AG04450 (cell line): ENCODE measurements at regions not wholly inside any gene's neighbourhood (a gene's known extent, or its start where the extent isn't known, plus 50 kb on each side); places are given as distances from the start of the nearest gene placed in this dataset.

Experiments used
- CTCF ChIA-PET: fragments of 300-600, 350-600 bp; formaldehyde crosslinking; extraction: SDS; loops from one replicate; lab custom pipeline; 2022; ENCODE audit warnings: antibody characterized with exemption, inconsistent platforms; lab: Charles Lee
- POLR2A ChIA-PET: fragments of 350-600 bp; formaldehyde crosslinking; extraction: SDS; loops from one replicate; lab custom pipeline; 2021; ENCODE audit warnings: antibody characterized with exemption, inconsistent platforms; lab: Yijun Ruan, JAX
- DNase-seq: peaks from one replicate; pipeline ENCODE4 v3.0.0-alpha.2; 2011; ENCODE audit warnings: low read depth, low spot score
- H3K27ac ChIP-seq: one replicate; pipeline ENCODE4 v1.5.1; 2012; ENCODE audit warnings: low read depth, low read length, control low read depth
- H3K27me3 ChIP-seq: one replicate; pipeline ENCODE4 v1.6.0; 2012; ENCODE audit warnings: low read length; ENCODE audit not compliant: control insufficient read depth, insufficient read depth
- H3K4me3 ChIP-seq: 2 replicates; pipeline ENCODE4 v1.5.1; 2011; ENCODE audit warnings: mild to moderate bottlenecking, low read depth, low read length, control low read depth
- H3K9me3 ChIP-seq: 2 replicates; pipeline ENCODE4 v1.5.1; 2012; ENCODE audit warnings: low read length; ENCODE audit not compliant: control insufficient read depth, insufficient read depth
- CTCF ChIP-seq: IDR thresholded peaks from 2 replicates; pipeline ENCODE4 v1.5.1; 2011; ENCODE audit warnings: low read depth, low read length, control low read depth, inconsistent platforms

GRCh38 chr10:133028158-133028557 lies 59.6 kb upstream of the ADGRA1 start:
- H3K27me3 ChIP-seq = peaks cover 2% of the 10 kb centered on the region
- CTCF ChIA-PET = no interaction called here

GRCh38 chr10:133027482-133027881 lies 60.2 kb upstream of the ADGRA1 start:
- H3K27ac ChIP-seq = no peak overlapping the region
- TF ChIP-seq CTCF = no peak
- ChIA-PET POLR2A (no interaction called here), CTCF (no interaction called here)
- H3K9me3 ChIP-seq = peaks cover 51% of the 10 kb centered on the region
- peaks cover 2% of the 10 kb centered on the region for H3K27me3 ChIP-seq
- no peak overlapping the region for H3K4me3 ChIP-seq
- DNase-seq = no peak

More at GRCh38 chr10:133028158-133028557, 59.6 kb upstream of the ADGRA1 start:
- H3K4me3 ChIP-seq = no peak overlapping the region
- no peak for DNase-seq
- peaks cover 45% of the 10 kb centered on the region for H3K9me3 ChIP-seq
- POLR2A ChIA-PET = no interaction called here
- TF ChIP-seq CTCF = no peak
- H3K27ac ChIP-seq = no peak overlapping the region

GRCh38 chr10:133026726-133027395 lies 60.9 kb upstream of the ADGRA1 start:
- Histone ChIP-seq H3K27me3 (peaks cover 4% of the 10 kb centered on the region), H3K27ac (no peak overlapping the region), H3K4me3 (no peak overlapping the region), H3K9me3 (peaks cover 51% of the 10 kb centered on the region)
- POLR2A ChIA-PET = no interaction called here
- no peak for TF ChIP-seq CTCF
- CTCF ChIA-PET = no interaction called here
- no peak for DNase-seq

GRCh38 chr10:133026171-133026570 lies 61.6 kb upstream of the ADGRA1 start:
- Histone ChIP-seq H3K27me3 (peaks cover 2% of the 10 kb centered on the region), H3K4me3 (no peak overlapping the region), H3K27ac (no peak overlapping the region), H3K9me3 (peaks cover 52% of the 10 kb centered on the region)
- POLR2A ChIA-PET = no interaction called here
- DNase-seq = no peak
- no peak for TF ChIP-seq CTCF
- CTCF ChIA-PET = no interaction called here

GRCh38 chr10:133025558-133026090 lies 62.1 kb upstream of the ADGRA1 start:
- TF ChIP-seq CTCF = no peak
- Histone ChIP-seq H3K4me3 (no peak overlapping the region), H3K27ac (no peak overlapping the region), H3K9me3 (peaks cover 55% of the 10 kb centered on the region), H3K27me3 (peaks cover 2% of the 10 kb centered on the region)
- ChIA-PET CTCF (no interaction called here), POLR2A (no interaction called here)
- DNase-seq = no peak
